K562 (cell line): ENCODE measurements at regions not wholly inside any gene's neighbourhood (a gene's known extent, or its start where the extent isn't known, plus 50 kb on each side); places are given as distances from the start of the nearest gene placed in this dataset.

ENCODE experiments used
- EZH2 ChIP-seq: IDR thresholded peaks from 2 replicates; pipeline ENCODE4 v1.6.1; 2012; ENCODE audit warnings: low read depth, mild to moderate bottlenecking, inconsistent platforms, low read length, borderline replicate concordance
- ZBTB43 ChIP-seq: sonication (generic); formaldehyde crosslinking; IDR thresholded peaks from 2 replicates; pipeline ENCODE4 v1.8.0; 2023; ENCODE audit warnings: mild to moderate bottlenecking, missing genetic modification reagents
- TF ChIP-seq, protein P1 (sequence below): sonication (generic); formaldehyde crosslinking; IDR thresholded peaks from 2 replicates; pipeline ENCODE4 v1.8.1; 2023; ENCODE audit warnings: mild to moderate bottlenecking, missing genetic modification reagents
- TF ChIP-seq, protein P2 (sequence below): sonication (generic); formaldehyde crosslinking; IDR thresholded peaks from 2 replicates; pipeline ENCODE4 v1.5.0; 2020; ENCODE audit warnings: missing genetic modification reagents
- TF ChIP-seq, protein P3 (sequence below), 3 experiments: IDR thresholded peaks in 2 of 3; conservative IDR thresholded peaks in 1 of 3; 2 replicates each; pipeline ENCODE4 v1.5.1; 2011 to 2012; ENCODE audit warnings: low read length in 3 of 3, mild to moderate bottlenecking in 3 of 3, control low read depth in 2 of 3, improper control_type of control experiment in 1 of 3, inconsistent platforms in 1 of 3, low read depth in 1 of 3, mixed read lengths in 1 of 3, moderate library complexity in 1 of 3; ENCODE audit not compliant: insufficient read depth in 2 of 3

DNA sequence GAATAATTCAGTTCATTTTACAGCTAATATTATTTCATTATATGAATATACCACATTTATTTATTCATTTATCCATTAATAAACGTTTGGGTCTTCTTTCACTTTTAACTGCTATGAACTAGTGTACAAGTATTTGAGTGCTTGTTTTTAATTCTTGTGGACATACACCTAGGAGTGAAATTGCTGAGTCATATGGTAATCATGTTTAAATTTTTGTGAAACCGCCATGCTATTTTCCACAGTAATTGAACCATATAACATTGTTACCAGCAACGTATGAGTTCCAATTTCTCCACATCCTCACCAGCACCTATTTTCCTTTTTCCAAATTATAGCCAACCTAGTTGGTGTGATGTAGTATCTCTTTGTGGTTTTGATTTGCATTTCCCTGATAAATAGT is 388.2 kb downstream of the MAGEE1 start:
- TF ChIP-seq ZBTB43 (no peak), EZH2 (no peak)
- TF ChIP-seq, protein P1, sequence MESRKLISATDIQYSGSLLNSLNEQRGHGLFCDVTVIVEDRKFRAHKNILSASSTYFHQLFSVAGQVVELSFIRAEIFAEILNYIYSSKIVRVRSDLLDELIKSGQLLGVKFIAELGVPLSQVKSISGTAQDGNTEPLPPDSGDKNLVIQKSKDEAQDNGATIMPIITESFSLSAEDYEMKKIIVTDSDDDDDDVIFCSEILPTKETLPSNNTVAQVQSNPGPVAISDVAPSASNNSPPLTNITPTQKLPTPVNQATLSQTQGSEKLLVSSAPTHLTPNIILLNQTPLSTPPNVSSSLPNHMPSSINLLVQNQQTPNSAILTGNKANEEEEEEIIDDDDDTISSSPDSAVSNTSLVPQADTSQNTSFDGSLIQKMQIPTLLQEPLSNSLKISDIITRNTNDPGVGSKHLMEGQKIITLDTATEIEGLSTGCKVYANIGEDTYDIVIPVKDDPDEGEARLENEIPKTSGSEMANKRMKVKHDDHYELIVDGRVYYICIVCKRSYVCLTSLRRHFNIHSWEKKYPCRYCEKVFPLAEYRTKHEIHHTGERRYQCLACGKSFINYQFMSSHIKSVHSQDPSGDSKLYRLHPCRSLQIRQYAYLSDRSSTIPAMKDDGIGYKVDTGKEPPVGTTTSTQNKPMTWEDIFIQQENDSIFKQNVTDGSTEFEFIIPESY (CRISPR knock-in tag), result no peak
- TF ChIP-seq, protein P2, sequence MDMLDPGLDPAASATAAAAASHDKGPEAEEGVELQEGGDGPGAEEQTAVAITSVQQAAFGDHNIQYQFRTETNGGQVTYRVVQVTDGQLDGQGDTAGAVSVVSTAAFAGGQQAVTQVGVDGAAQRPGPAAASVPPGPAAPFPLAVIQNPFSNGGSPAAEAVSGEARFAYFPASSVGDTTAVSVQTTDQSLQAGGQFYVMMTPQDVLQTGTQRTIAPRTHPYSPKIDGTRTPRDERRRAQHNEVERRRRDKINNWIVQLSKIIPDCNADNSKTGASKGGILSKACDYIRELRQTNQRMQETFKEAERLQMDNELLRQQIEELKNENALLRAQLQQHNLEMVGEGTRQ (CRISPR knock-in tag), result no peak
- TF ChIP-seq, protein P3, sequence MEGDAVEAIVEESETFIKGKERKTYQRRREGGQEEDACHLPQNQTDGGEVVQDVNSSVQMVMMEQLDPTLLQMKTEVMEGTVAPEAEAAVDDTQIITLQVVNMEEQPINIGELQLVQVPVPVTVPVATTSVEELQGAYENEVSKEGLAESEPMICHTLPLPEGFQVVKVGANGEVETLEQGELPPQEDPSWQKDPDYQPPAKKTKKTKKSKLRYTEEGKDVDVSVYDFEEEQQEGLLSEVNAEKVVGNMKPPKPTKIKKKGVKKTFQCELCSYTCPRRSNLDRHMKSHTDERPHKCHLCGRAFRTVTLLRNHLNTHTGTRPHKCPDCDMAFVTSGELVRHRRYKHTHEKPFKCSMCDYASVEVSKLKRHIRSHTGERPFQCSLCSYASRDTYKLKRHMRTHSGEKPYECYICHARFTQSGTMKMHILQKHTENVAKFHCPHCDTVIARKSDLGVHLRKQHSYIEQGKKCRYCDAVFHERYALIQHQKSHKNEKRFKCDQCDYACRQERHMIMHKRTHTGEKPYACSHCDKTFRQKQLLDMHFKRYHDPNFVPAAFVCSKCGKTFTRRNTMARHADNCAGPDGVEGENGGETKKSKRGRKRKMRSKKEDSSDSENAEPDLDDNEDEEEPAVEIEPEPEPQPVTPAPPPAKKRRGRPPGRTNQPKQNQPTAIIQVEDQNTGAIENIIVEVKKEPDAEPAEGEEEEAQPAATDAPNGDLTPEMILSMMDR (IDR thresholded peaks at IDR 0.05 in 2 of 3, conservative IDR thresholded peaks at IDR 0.05 in 1 of 3; ENCODE audit: insufficient read depth in 2 of 3, low read depth in 1 of 3, low read length in 3 of 3), result no peak
